Keratinocyte (primary cell): ENCODE measurements at regions not wholly inside any gene's neighbourhood (a gene's known extent, or its start where the extent isn't known, plus 50 kb on each side); places are given as distances from the start of the nearest gene placed in this dataset.

Experiments
- DNase-seq: peaks from one replicate; pipeline ENCODE4 v3.0.0-alpha.2; 2011; ENCODE audit warnings: low read depth, missing footprints, low spot score
- FAIRE-seq: peaks from 2 replicates; lab custom pipeline; 2011; peaks lifted over from hg19 to GRCh38; lab: Jason Lieb, UNC
- H2AFZ ChIP-seq: 2 replicates; pipeline ENCODE4 v1.6.0; 2012; ENCODE audit warnings: low read length, control low read depth, inconsistent platforms; ENCODE audit not compliant: control insufficient read depth
- H3K27ac ChIP-seq: 2 replicates; pipeline ENCODE4 v1.5.1; 2011; ENCODE audit warnings: low read length; ENCODE audit not compliant: control insufficient read depth, insufficient read depth
- H3K27me3 ChIP-seq: 3 replicates; pipeline ENCODE4 v1.6.0; 2011; ENCODE audit warnings: low read length; ENCODE audit not compliant: control insufficient read depth, insufficient read depth; ENCODE audit errors: extremely low read depth
- H3K36me3 ChIP-seq, 2 experiments: 2 replicates in 1 of 2; 3 replicates in 1 of 2; pipeline ENCODE4 v1.5.1; 2011; ENCODE audit warnings: low read length in 2 of 2, mild to moderate bottlenecking in 1 of 2; ENCODE audit not compliant: control insufficient read depth in 2 of 2, insufficient read depth in 2 of 2; ENCODE audit errors: extremely low read depth in 1 of 2
- H3K4me1 ChIP-seq: 3 replicates; pipeline ENCODE4 v1.5.1; 2011; ENCODE audit warnings: low read length; ENCODE audit not compliant: control insufficient read depth, insufficient read depth; ENCODE audit errors: extremely low read depth
- H3K4me2 ChIP-seq: 3 replicates; pipeline ENCODE4 v1.6.0; 2011; ENCODE audit warnings: low read depth, low read length; ENCODE audit not compliant: control insufficient read depth, insufficient read depth; ENCODE audit errors: extremely low read depth
- H3K4me3 ChIP-seq, 3 experiments: fragments of 200-600 bp in 1 of 3; sonication (generic) in 1 of 3; 2 replicates in 2 of 3; 3 replicates in 1 of 3; pipeline ENCODE4 v1.5.1; 2011 to 2016; ENCODE audit warnings: low read length in 3 of 3, mild to moderate bottlenecking in 3 of 3, control low read depth in 2 of 3, inconsistent platforms in 1 of 3, low read depth in 1 of 3, mixed read lengths in 1 of 3, mixed run types in 1 of 3, moderate library complexity in 1 of 3; ENCODE audit not compliant: control insufficient read depth in 2 of 3, insufficient read depth in 2 of 3; ENCODE audit errors: extremely low read depth in 1 of 3
- H3K79me2 ChIP-seq: 2 replicates; pipeline ENCODE4 v1.6.0; 2012; ENCODE audit warnings: low read length; ENCODE audit not compliant: control insufficient read depth, insufficient read depth
- H3K9ac ChIP-seq: 3 replicates; pipeline ENCODE4 v1.6.0; 2011; ENCODE audit warnings: low read length; ENCODE audit not compliant: control insufficient read depth, insufficient read depth; ENCODE audit errors: extremely low read depth
- H3K9me1 ChIP-seq: 3 replicates; pipeline ENCODE4 v1.6.0; 2011; ENCODE audit warnings: low read length; ENCODE audit not compliant: control insufficient read depth, insufficient read depth; ENCODE audit errors: extremely low read depth
- H3K9me3 ChIP-seq: 2 replicates; pipeline ENCODE4 v1.5.1; 2012; ENCODE audit warnings: low read depth, low read length; ENCODE audit not compliant: control insufficient read depth
- H4K20me1 ChIP-seq: 3 replicates; pipeline ENCODE4 v1.6.0; 2011; ENCODE audit warnings: low read length; ENCODE audit not compliant: control insufficient read depth, insufficient read depth; ENCODE audit errors: extremely low read depth
- EZH2 ChIP-seq: IDR thresholded peaks from one replicate; pipeline ENCODE4 v1.6.1; 2012; ENCODE audit warnings: inconsistent platforms, mild to moderate bottlenecking, low read length, moderate library complexity
- dilution Hi-C: fragments of 300-500 bp; cut with MboI; formaldehyde crosslinking; loops from one replicate; pipeline ENCODE4 v1.7.0; 2020; ENCODE audit warnings: low sequenced_read_pairs; ENCODE audit not compliant: extremely low pct_ligation_motif_present
- TF ChIP-seq, protein P1 (sequence below), 3 experiments: IDR thresholded peaks in 1 of 3; conservative IDR thresholded peaks in 1 of 3; optimal IDR thresholded peaks in 1 of 3; 2 replicates in 2 of 3; 3 replicates in 1 of 3; pipeline versions ENCODE3 to v1.5.1; 2011; ENCODE audit warnings: low read length in 3 of 3, mild to moderate bottlenecking in 3 of 3, moderate library complexity in 2 of 3, control low read depth in 1 of 3, inconsistent platforms in 1 of 3; ENCODE audit not compliant: insufficient read depth in 2 of 3; ENCODE audit errors: extremely low read depth in 1 of 3

DNA sequence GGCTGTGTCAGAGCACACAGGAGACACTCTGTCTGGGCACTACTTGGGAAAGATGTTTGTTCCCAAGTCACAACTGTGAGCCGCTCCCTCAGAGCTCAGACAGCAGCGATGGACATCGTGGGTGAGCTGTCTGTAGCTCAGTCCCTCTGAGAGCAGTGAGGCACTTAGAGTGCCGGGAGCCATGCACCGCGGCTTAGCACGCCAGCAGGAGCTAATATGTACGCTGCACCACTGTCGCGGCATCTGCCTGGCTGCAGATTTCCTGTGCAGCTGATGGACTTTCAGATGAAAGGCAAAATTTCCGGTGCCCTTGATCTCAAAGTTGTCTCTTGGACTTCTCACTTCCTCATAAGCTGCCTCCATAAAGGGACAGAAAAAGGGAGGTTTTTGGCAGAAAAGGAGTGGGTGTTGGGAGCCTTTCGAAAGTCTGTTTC is 92.8 kb upstream of the ZNF469 start:
- H3K9ac ChIP-seq, result no peak overlapping the region
- FAIRE-seq, result no peak
- peaks cover 11% of the 10 kb centered on the region for H3K9me3 ChIP-seq
- no peaks in the 10 kb centered on the region for H3K9me1 ChIP-seq
- TF ChIP-seq, protein P1, sequence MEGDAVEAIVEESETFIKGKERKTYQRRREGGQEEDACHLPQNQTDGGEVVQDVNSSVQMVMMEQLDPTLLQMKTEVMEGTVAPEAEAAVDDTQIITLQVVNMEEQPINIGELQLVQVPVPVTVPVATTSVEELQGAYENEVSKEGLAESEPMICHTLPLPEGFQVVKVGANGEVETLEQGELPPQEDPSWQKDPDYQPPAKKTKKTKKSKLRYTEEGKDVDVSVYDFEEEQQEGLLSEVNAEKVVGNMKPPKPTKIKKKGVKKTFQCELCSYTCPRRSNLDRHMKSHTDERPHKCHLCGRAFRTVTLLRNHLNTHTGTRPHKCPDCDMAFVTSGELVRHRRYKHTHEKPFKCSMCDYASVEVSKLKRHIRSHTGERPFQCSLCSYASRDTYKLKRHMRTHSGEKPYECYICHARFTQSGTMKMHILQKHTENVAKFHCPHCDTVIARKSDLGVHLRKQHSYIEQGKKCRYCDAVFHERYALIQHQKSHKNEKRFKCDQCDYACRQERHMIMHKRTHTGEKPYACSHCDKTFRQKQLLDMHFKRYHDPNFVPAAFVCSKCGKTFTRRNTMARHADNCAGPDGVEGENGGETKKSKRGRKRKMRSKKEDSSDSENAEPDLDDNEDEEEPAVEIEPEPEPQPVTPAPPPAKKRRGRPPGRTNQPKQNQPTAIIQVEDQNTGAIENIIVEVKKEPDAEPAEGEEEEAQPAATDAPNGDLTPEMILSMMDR (optimal IDR thresholded peaks at IDR 0.05 in 1 of 3, IDR thresholded peaks at IDR 0.05 in 1 of 3, conservative IDR thresholded peaks at IDR 0.05 in 1 of 3; ENCODE audit: extremely low read depth in 1 of 3, insufficient read depth in 2 of 3, low read length in 3 of 3), result no peak
- TF ChIP-seq EZH2, result no peak
- dilution Hi-C loops, result no loop called here
- DNase-seq, result no peak
- H3K36me3 ChIP-seq, result no peaks in the 10 kb centered on the region
- H3K4me1 ChIP-seq, result no peaks in the 10 kb centered on the region
- peaks cover 22% of the 10 kb centered on the region for H3K27me3 ChIP-seq
- no peaks in the 10 kb centered on the region for H3K79me2 ChIP-seq
- H4K20me1 ChIP-seq, result no peaks in the 10 kb centered on the region
- no peak overlapping the region for H2AFZ ChIP-seq
- H3K4me3 ChIP-seq, result no peak overlapping the region
- H3K4me2 ChIP-seq, result no peak overlapping the region
- no peak overlapping the region for H3K27ac ChIP-seq

- TF ChIP-seq, protein P1 (optimal IDR thresholded peaks at IDR 0.05 in 1 of 3, IDR thresholded peaks at IDR 0.05 in 1 of 3, conservative IDR thresholded peaks at IDR 0.05 in 1 of 3; ENCODE audit: extremely low read depth in 1 of 3, insufficient read depth in 2 of 3, low read length in 3 of 3), result no peak
- TF ChIP-seq EZH2, result no peak
- Histone ChIP-seq H3K9me3 (peaks cover 11% of the 10 kb centered on the region), H3K4me2 (no peak overlapping the region), H4K20me1 (no peaks in the 10 kb centered on the region), H3K27me3 (peaks cover 22% of the 10 kb centered on the region), H3K79me2 (no peaks in the 10 kb centered on the region), H3K4me1 (no peaks in the 10 kb centered on the region), H3K4me3 (no peak overlapping the region), H3K36me3 (no peaks in the 10 kb centered on the region), H2AFZ (no peak overlapping the region), H3K9me1 (no peaks in the 10 kb centered on the region), H3K9ac (no peak overlapping the region), H3K27ac (no peak overlapping the region)
- DNase-seq (no peak), FAIRE-seq (no peak)
- dilution Hi-C loops, result no loop called here
Observed at GRCh38 chr16:88290850-88291830, 91.6 kb upstream of the ZNF469 start.
